Neural progenitor cell (in vitro differentiated cells): ENCODE measurements at regions not wholly inside any gene's neighbourhood (a gene's known extent, or its start where the extent isn't known, plus 50 kb on each side); places are given as distances from the start of the nearest gene placed in this dataset.

Experiments used
- CTCF ChIP-seq: fragments of 200-600 bp; sonication (generic); IDR thresholded peaks from 2 replicates; pipeline ENCODE4 v1.5.1; 2017; ENCODE audit warnings: antibody characterized with exemption, mild to moderate bottlenecking
- EZH2 ChIP-seq: fragments of 200-600 bp; sonication (generic); IDR thresholded peaks from 2 replicates; pipeline ENCODE4 v1.6.1; 2017; ENCODE audit warnings: antibody characterized with exemption, mild to moderate bottlenecking, moderate library complexity

DNA sequence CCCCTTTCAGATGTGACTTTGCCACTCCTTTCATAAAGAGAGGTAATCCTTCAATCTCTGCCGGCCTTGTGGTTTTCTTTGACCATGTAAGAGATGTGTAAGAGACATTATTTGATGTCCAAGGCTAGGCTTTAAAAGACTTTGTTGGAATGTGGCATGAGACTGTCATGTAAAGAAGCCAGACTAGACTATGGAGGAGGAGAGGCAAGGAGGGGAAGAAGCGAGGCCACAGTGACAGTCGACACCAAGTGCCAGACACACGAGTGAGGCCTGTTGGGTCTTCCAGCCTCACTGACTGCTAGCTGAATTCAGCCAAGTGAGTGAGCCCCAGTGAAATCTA lies 1013.3 kb downstream of the MAT2B start:
- TF ChIP-seq CTCF: no peak
- TF ChIP-seq EZH2: no peak
